ENCODE measurements at regions not wholly inside any gene's neighbourhood (a gene's known extent, or its start where the extent isn't known, plus 50 kb on each side); places are given as distances from the start of the nearest gene placed in this dataset.

DNA sequence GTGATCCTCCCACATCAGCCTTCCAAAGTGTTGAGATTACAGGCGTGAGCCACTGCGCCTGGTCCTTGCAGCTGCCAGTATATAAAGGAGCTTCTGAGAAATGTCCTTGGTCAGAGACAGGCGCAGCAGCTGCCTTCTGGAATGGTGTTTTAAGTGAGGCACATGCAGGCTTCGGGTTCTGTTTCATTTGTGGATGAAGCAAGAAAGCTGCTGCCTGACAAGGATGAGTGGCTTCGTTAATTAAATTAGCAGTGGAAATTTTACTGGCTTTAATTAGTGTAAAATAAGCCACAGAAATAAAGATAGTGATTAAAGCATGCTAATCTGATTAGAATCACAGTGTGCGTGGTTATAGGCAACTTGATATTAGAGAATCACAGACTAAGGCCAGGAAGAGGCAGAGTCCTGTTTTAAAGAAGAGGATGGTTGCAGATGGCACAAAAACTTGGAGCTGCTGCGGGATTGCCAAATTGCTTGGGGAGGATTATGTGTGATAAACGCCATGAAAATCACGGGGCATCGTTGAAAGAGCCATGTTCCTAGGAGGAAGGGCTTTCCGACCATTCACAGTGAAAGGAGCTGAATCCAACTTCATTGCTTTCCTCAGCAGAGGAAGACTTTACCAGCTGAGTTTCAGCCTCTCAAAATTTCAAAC, 348.4 kb upstream of the FAT1 start:
- TF ChIP-seq, protein P1, sequence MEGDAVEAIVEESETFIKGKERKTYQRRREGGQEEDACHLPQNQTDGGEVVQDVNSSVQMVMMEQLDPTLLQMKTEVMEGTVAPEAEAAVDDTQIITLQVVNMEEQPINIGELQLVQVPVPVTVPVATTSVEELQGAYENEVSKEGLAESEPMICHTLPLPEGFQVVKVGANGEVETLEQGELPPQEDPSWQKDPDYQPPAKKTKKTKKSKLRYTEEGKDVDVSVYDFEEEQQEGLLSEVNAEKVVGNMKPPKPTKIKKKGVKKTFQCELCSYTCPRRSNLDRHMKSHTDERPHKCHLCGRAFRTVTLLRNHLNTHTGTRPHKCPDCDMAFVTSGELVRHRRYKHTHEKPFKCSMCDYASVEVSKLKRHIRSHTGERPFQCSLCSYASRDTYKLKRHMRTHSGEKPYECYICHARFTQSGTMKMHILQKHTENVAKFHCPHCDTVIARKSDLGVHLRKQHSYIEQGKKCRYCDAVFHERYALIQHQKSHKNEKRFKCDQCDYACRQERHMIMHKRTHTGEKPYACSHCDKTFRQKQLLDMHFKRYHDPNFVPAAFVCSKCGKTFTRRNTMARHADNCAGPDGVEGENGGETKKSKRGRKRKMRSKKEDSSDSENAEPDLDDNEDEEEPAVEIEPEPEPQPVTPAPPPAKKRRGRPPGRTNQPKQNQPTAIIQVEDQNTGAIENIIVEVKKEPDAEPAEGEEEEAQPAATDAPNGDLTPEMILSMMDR (IDR thresholded peaks at IDR 0.05) = no peak
- TF ChIP-seq POLR2A (IDR thresholded peaks at IDR 0.05) = no peak
